CD14-positive monocyte (primary cell): ENCODE measurements at regions not wholly inside any gene's neighbourhood (a gene's known extent, or its start where the extent isn't known, plus 50 kb on each side); places are given as distances from the start of the nearest gene placed in this dataset.

Experiments
- DNase-seq, 3 donors: peaks; one replicate each; pipeline ENCODE4 v3.0.0-alpha.2; 2011 to 2022
- H2AFZ ChIP-seq: 2 replicates; pipeline ENCODE4 v1.6.0; 2012; ENCODE audit warnings: mild to moderate bottlenecking, low read depth, low read length, inconsistent platforms; ENCODE audit not compliant: insufficient read depth, poor library complexity, severe bottlenecking
- H3K27ac ChIP-seq, 2 donors: 1 replicate in 1 of 2; 2 replicates in 1 of 2; pipeline ENCODE4 v1.5.1; 2012 to 2013; ENCODE audit warnings: low read length in 2 of 2, control low read depth in 1 of 2, inconsistent platforms in 1 of 2, low read depth in 1 of 2, mild to moderate bottlenecking in 1 of 2
- H3K27me3 ChIP-seq, 2 donors: one replicate each; pipeline versions ENCODE4 v1.6.0 to v1.6.1; 2011 to 2013; ENCODE audit warnings: low read length in 2 of 2; ENCODE audit not compliant: control insufficient read depth in 2 of 2, insufficient read depth in 2 of 2
- H3K36me3 ChIP-seq, 2 donors: replicated peaks in 1 of 2; 1 replicate in 1 of 2; 2 replicates in 1 of 2; pipeline versions ENCODE4 v1.5.1 to v1.6.1; 2012 to 2013; ENCODE audit warnings: low read length in 2 of 2, control low read depth in 1 of 2, inconsistent platforms in 1 of 2, mild to moderate bottlenecking in 1 of 2; ENCODE audit not compliant: insufficient read depth in 2 of 2, control insufficient read depth in 1 of 2
- H3K4me1 ChIP-seq, 2 donors: 1 replicate in 1 of 2; 2 replicates in 1 of 2; pipeline versions ENCODE4 v1.5.1 to v1.6.1; 2012 to 2013; ENCODE audit warnings: low read length in 2 of 2, control low read depth in 1 of 2, inconsistent platforms in 1 of 2, mild to moderate bottlenecking in 1 of 2, moderate library complexity in 1 of 2; ENCODE audit not compliant: insufficient read depth in 2 of 2, control insufficient read depth in 1 of 2
- H3K4me2 ChIP-seq: replicated peaks from 2 replicates; pipeline ENCODE3; 2012; ENCODE audit warnings: low read length, moderate library complexity, mild to moderate bottlenecking; ENCODE audit not compliant: poor library complexity, severe bottlenecking; ENCODE audit errors: extremely low read depth
- H3K4me3 ChIP-seq, 3 experiments: fragments of 200-600 bp in 1 of 3; sonication (generic) in 1 of 3; replicated peaks in 1 of 3; 1 replicate in 2 of 3; 2 replicates in 1 of 3; pipeline ENCODE4 v1.5.1; 2011 to 2013; ENCODE audit warnings: low read length in 3 of 3, mild to moderate bottlenecking in 3 of 3, control low read depth in 2 of 3, low read depth in 2 of 3, inconsistent platforms in 1 of 3, moderate library complexity in 1 of 3
- H3K79me2 ChIP-seq: 2 replicates; pipeline ENCODE4 v1.6.0; 2012; ENCODE audit warnings: mild to moderate bottlenecking, control low read depth, inconsistent platforms, low read length, moderate library complexity; ENCODE audit not compliant: insufficient read depth
- H3K9ac ChIP-seq: 2 replicates; pipeline ENCODE4 v1.6.0; 2017; ENCODE audit warnings: low read length, mild to moderate bottlenecking; ENCODE audit not compliant: insufficient read depth, poor library complexity, severe bottlenecking
- H3K9me3 ChIP-seq, 2 donors: replicated peaks in 1 of 2; 1 replicate in 1 of 2; 2 replicates in 1 of 2; pipeline versions ENCODE4 v1.5.1 to v1.6.1; 2012 to 2013; ENCODE audit warnings: low read length in 2 of 2, control low read depth in 1 of 2; ENCODE audit not compliant: control insufficient read depth in 1 of 2, insufficient read depth in 1 of 2
- H4K20me1 ChIP-seq: 2 replicates; pipeline ENCODE4 v1.6.0; 2012; ENCODE audit warnings: mild to moderate bottlenecking, low read length, control low read depth, moderate library complexity; ENCODE audit not compliant: insufficient read depth
- H3K27ac Mint-ChIP-seq, 7 donors: one replicate each; pipeline ENCODE4 v1.8.0; 2020; ENCODE audit warnings: mild to moderate bottlenecking in 7 of 7, mixed read lengths in 7 of 7, moderate library complexity in 6 of 7, inconsistent platforms in 2 of 7
- H3K27me3 Mint-ChIP-seq, 3 donors: one replicate each; pipeline ENCODE4 v1.8.0; 2021 to 2022; ENCODE audit warnings: low read depth in 3 of 3, mild to moderate bottlenecking in 3 of 3, mixed read lengths in 3 of 3, moderate library complexity in 3 of 3, inconsistent platforms in 1 of 3
- H3K36me3 Mint-ChIP-seq, 2 donors: one replicate each; pipeline ENCODE4 v1.8.0; 2020; ENCODE audit warnings: mixed read lengths in 2 of 2, inconsistent platforms in 1 of 2, mild to moderate bottlenecking in 1 of 2
- H3K4me1 Mint-ChIP-seq: one replicate; pipeline ENCODE4 v1.8.0; 2020; ENCODE audit warnings: mild to moderate bottlenecking, mixed read lengths
- H3K4me3 Mint-ChIP-seq, 2 donors: one replicate each; pipeline ENCODE4 v1.8.0; 2020; ENCODE audit warnings: mild to moderate bottlenecking in 2 of 2, mixed read lengths in 2 of 2, moderate library complexity in 1 of 2
- H3K9me3 Mint-ChIP-seq, 7 donors: one replicate each; pipeline ENCODE4 v1.8.0; 2020 to 2022; ENCODE audit warnings: mixed read lengths in 7 of 7, mild to moderate bottlenecking in 6 of 7, moderate library complexity in 6 of 7, inconsistent platforms in 2 of 7
- WGBS: methylation state at CpG from one replicate; pipeline ENCODE4 v1.1.5; 2013; ENCODE audit warnings: missing lambda C conversion rate; ENCODE audit not compliant: insufficient coverage; 5-methylcytosine and 5-hydroxymethylcytosine counted together
- intact Hi-C, 2 donors: fragments of 100-400 bp; cut with micrococcal nuclease; formaldehyde crosslinking; loops; one replicate each; pipeline versions ENCODE4 v1.15.0 to v1.15.1; 2023
- TF ChIP-seq, protein P1 (sequence below): fragments of 200-600 bp; IDR thresholded peaks from one replicate; pipeline ENCODE4 v1.8.0; 2022; ENCODE audit warnings: antibody characterized with exemption, mild to moderate bottlenecking

DNA sequence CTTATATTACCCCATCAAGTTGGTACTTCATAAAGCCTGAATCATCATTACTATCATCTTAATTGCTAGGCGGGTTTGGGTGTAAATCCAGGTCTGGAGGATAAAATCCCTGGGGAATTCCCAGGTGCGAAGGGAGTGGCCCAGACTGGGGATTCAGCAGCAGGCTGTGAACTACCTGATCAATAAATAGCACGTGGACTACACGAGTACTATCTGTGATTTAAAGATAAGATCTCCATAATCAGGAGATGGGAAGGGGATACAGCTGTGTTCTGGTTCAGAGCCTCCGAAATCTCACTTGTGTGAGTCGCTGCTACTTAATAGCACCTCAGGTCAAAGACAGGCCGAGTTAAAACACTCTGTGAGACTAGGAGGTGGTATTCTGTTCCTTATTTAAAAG lies 512.6 kb upstream of the ZFHX3 start:
- Histone ChIP-seq H3K27me3 (no peaks in the 10 kb centered on the region), H3K4me2 (no peak overlapping the region), H3K79me2 (no peaks in the 10 kb centered on the region), H3K9me3 (no peaks in the 10 kb centered on the region), H2AFZ (no peak overlapping the region), H3K36me3 (no peaks in the 10 kb centered on the region), H3K27ac (no peak overlapping the region), H3K4me3 (no peak overlapping the region), H3K4me1 (no peaks in the 10 kb centered on the region), H4K20me1 (no peaks in the 10 kb centered on the region), H3K9ac (no peak overlapping the region)
- no peak overlapping the region for H3K27ac Mint-ChIP-seq
- H3K9me3 Mint-ChIP-seq = peaks cover 0 to 2% (median 0%) of the 10 kb centered on the region in 7 donors
- TF ChIP-seq, protein P1, sequence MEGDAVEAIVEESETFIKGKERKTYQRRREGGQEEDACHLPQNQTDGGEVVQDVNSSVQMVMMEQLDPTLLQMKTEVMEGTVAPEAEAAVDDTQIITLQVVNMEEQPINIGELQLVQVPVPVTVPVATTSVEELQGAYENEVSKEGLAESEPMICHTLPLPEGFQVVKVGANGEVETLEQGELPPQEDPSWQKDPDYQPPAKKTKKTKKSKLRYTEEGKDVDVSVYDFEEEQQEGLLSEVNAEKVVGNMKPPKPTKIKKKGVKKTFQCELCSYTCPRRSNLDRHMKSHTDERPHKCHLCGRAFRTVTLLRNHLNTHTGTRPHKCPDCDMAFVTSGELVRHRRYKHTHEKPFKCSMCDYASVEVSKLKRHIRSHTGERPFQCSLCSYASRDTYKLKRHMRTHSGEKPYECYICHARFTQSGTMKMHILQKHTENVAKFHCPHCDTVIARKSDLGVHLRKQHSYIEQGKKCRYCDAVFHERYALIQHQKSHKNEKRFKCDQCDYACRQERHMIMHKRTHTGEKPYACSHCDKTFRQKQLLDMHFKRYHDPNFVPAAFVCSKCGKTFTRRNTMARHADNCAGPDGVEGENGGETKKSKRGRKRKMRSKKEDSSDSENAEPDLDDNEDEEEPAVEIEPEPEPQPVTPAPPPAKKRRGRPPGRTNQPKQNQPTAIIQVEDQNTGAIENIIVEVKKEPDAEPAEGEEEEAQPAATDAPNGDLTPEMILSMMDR = no peak
- H3K27me3 Mint-ChIP-seq = peaks cover 0 to 1% (median 0%) of the 10 kb centered on the region in 3 donors
- intact Hi-C loops = no loop called here
- no peaks in the 10 kb centered on the region for H3K36me3 Mint-ChIP-seq
- no peak for DNase-seq
- H3K4me3 Mint-ChIP-seq = no peak overlapping the region
- 82% methylated on average over 2 of the region's 7 CpGs for WGBS
- H3K4me1 Mint-ChIP-seq = no peaks in the 10 kb centered on the region

DNA sequence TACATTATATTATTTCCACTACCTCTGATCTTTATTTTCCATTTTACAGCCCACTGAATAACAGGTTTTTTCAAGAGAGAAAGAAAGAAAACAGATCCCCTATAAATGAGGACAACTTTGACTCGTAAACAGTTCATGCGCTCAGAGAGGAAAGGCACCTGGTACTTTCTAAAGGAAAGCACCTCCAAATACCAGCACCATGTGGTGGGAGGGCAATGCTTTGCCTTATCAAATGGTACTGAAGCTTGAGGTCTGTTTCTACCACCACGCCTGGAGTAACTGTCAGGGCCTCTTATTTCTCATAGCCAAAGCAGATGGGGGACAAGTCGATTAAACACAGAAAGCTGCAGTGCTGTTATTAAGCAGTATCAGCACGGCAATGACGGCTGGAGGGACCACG lies 510.3 kb upstream of the ZFHX3 start:
- H3K4me2 ChIP-seq = no peak overlapping the region
- no peak for DNase-seq
- no peaks in the 10 kb centered on the region for H3K36me3 ChIP-seq
- 81% methylated on average over 2 of the region's 7 CpGs for WGBS
- H3K4me3 ChIP-seq = no peak overlapping the region
- Mint-ChIP-seq H3K4me3 (no peak overlapping the region), H3K27ac (no peak overlapping the region), H3K27me3 (peaks cover 0 to 1% (median 0%) of the 10 kb centered on the region in 3 donors), H3K9me3 (peaks cover 0 to 3% (median 0%) of the 10 kb centered on the region in 7 donors), H3K4me1 (no peaks in the 10 kb centered on the region), H3K36me3 (no peaks in the 10 kb centered on the region)
- no peaks in the 10 kb centered on the region for H3K27me3 ChIP-seq
- TF ChIP-seq, protein P1 = no peak
- H3K79me2 ChIP-seq = no peaks in the 10 kb centered on the region
- intact Hi-C loops = no loop called here
- H3K9me3 ChIP-seq = no peaks in the 10 kb centered on the region
- H4K20me1 ChIP-seq = no peaks in the 10 kb centered on the region
- H3K4me1 ChIP-seq = no peaks in the 10 kb centered on the region
- H3K9ac ChIP-seq = no peak overlapping the region
- H3K27ac ChIP-seq = no peak overlapping the region
- no peak overlapping the region for H2AFZ ChIP-seq
